ENCODE measurements at regions not wholly inside any gene's neighbourhood (a gene's known extent, or its start where the extent isn't known, plus 50 kb on each side); places are given as distances from the start of the nearest gene placed in this dataset.
"Not testable (repeated sequence)": the region's sequence is repeated elsewhere in the genome, so short reads cannot be mapped to it uniquely, and the experiment has no call there.

DNA sequence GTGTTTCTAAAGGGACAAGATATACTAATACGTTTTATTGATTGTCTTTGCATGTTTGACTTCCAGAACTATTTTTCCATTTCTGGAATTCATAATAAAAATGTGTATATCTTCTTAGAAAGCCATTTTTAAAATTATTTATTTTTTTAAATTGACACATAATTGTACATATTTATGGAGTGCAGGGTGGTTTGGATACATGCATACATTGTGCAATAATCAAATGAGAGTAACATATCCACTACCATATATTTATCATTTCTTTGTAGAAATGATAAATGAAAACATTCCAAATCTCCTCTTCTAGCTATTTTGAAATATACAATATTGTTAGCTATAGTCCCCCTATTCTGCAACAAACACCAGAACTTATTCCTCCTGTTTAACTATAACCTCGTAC, 156.5 kb upstream of the ABI3BP start:
- Mint-ChIP-seq H3K4me1 (ENCODE audit: low read depth) (no peaks in the 10 kb centered on the region), H3K27me3 (peaks cover 8% of the 10 kb centered on the region), H3K4me3 (no peak overlapping the region), H3K9me3 (ENCODE audit: low read depth) (no peaks in the 10 kb centered on the region), H3K27ac (no peak overlapping the region), H3K36me3 (no peaks in the 10 kb centered on the region)

DNA sequence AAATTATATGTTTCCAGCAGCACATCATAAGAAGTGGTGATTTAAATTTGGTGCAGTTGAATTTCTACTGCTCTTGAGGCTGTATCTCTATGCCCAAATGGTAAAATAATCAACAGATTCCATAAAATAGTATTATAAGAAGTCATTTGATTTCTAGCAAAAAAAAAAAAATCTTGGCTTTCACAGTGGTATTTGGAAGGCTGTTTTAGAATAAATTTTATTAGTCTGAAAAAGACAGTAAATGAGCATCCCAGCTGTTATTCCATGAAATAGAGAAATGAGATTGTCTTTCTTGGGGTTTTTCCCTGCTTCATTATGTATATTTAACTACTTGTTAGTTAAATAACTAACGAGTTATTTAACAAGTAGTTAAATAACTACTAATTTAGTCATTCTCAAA, 156.0 kb upstream of the ABI3BP start:
- H3K4me1 Mint-ChIP-seq (ENCODE audit: low read depth), result no peaks in the 10 kb centered on the region
- no peaks in the 10 kb centered on the region for H3K9me3 Mint-ChIP-seq (ENCODE audit: low read depth)
- H3K36me3 Mint-ChIP-seq, result no peaks in the 10 kb centered on the region
- peaks cover 8% of the 10 kb centered on the region for H3K27me3 Mint-ChIP-seq
- H3K27ac Mint-ChIP-seq, result no peak overlapping the region
- no peak overlapping the region for H3K4me3 Mint-ChIP-seq

DNA sequence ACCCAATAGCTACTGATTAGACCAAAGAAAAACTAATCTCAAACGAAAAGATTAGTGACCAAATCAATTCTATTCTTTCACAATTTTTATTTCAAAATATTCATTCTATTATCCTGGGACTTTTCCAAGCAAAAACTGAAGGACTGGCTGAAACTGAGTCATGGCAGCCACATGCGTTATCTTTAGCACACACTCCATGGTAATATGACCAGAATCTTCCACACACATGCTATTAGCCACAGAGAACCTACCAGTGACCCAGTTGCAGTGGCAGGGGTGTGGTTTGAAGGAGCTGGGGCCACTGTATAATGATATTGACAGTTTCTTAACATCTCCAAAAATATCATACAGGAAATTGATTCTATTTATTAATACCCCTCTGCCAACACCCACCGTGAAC, 154.8 kb upstream of the ABI3BP start:
- Mint-ChIP-seq H3K27ac (no peak overlapping the region), H3K9me3 (ENCODE audit: low read depth) (no peaks in the 10 kb centered on the region), H3K4me3 (no peak overlapping the region), H3K36me3 (no peaks in the 10 kb centered on the region), H3K4me1 (ENCODE audit: low read depth) (no peaks in the 10 kb centered on the region), H3K27me3 (peaks cover 4% of the 10 kb centered on the region)

DNA sequence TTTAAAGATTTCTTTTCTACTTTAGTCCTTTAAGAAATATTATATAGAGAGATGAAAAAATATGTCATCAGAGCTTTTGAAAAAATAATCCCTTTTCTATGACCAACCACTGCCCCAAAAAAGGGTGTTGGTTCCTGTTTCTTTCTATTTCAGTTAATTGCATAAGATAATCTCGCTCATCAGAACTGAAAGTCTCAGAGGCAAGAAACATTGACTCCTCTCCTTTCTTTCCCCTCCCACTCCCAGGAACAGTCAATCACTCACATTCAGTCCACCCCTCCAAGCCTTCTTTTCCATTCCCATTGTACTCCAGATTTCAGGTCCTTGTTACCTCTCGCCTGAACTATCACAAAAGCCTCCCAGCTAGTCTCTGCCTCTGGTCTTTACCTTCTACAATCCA, 153.7 kb upstream of the ABI3BP start:
- Mint-ChIP-seq H3K4me3 (no peak overlapping the region), H3K36me3 (no peaks in the 10 kb centered on the region), H3K4me1 (ENCODE audit: low read depth) (no peaks in the 10 kb centered on the region), H3K27me3 (peaks cover 4% of the 10 kb centered on the region), H3K27ac (no peak overlapping the region), H3K9me3 (ENCODE audit: low read depth) (no peaks in the 10 kb centered on the region)

DNA sequence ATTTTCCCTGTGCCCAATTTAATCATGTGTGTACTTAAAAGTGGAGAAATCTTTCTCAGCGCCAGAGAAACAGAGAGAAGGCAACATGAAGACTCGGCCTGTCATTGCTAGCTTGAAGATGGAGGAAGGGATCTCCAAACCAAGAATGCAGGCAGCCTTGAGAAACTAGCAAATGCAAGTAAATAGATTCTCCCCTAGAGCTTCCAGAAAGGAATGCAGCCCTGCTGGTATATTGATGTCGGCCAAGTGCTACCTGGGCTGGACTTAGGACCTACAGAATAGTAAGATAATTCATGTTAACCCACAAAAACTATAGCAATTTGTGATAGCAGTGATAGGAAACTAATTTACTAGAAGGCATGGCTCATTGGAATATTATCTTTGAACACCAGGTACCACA, 150.9 kb upstream of the ABI3BP start:
- Mint-ChIP-seq H3K27ac (no peak overlapping the region), H3K4me3 (no peak overlapping the region), H3K27me3 (peaks cover 4% of the 10 kb centered on the region), H3K4me1 (ENCODE audit: low read depth) (no peaks in the 10 kb centered on the region), H3K36me3 (no peaks in the 10 kb centered on the region), H3K9me3 (ENCODE audit: low read depth) (no peaks in the 10 kb centered on the region)

DNA sequence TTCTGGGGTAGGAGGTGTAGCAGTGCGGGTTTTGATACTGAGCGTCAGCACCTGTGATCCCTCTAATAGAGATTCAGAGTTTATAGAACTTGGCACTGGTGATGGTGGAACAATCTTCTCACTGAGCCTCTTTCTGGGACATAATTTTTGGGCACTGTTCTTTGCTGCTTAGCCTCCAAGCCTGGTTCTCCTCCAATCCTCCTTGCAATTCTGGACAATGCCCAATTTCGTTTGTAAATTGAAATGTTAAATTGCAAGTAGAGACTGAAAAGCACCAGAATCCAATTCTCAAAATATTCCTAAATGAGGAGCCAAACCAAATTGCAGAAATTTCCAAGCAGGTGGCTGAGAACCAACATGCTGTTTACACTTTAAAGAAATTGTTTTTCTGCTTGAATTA, 149.8 kb upstream of the ABI3BP start:
- Mint-ChIP-seq H3K4me1 (ENCODE audit: low read depth) (no peaks in the 10 kb centered on the region), H3K27ac (no peak overlapping the region), H3K27me3 (peaks cover 2% of the 10 kb centered on the region), H3K36me3 (no peaks in the 10 kb centered on the region), H3K9me3 (ENCODE audit: low read depth) (no peaks in the 10 kb centered on the region), H3K4me3 (no peak overlapping the region)

DNA sequence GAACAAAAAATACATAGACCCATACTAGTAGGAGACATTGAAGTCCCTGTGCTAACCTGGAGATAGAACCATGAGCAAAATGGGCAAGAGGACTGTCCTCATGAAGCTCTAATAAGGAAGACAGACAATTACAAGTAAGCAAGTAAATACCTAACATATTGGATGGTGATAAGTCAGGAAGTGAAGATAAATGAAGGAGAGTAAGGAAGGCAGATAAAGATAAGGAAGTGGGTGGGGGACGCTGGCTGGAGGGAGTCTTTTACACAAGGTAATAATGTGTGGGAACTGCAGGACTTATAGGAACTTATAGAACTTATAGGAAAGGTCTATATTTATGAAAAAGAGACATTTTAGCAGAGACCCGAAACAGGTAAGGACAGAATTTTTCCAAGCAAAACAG, 148.9 kb upstream of the ABI3BP start:
- H3K27ac Mint-ChIP-seq, result no peak overlapping the region
- no peaks in the 10 kb centered on the region for H3K9me3 Mint-ChIP-seq (ENCODE audit: low read depth)
- H3K4me3 Mint-ChIP-seq, result no peak overlapping the region
- H3K36me3 Mint-ChIP-seq, result no peaks in the 10 kb centered on the region
- H3K4me1 Mint-ChIP-seq (ENCODE audit: low read depth), result no peaks in the 10 kb centered on the region
- H3K27me3 Mint-ChIP-seq, result no peaks in the 10 kb centered on the region

DNA sequence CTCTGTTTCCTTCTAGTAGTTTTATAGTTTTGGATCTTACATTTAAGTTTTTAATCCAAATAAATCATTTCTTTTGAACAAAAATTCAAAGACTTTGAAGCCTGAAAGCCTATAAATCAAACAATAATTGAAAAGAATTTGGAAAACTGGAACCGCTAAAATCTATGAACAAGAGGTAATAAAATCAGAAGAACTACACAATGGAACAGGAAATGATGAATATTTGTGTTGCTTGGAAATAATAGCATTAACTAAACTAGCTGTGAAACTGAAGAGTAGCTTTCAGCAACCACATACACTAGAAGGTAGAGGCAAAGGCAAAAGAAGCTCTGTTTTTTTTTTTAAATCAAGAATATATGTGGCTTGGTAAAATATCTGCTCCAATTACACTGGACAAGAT, 147.9 kb upstream of the ABI3BP start:
- Mint-ChIP-seq H3K27ac (no peak overlapping the region), H3K36me3 (no peaks in the 10 kb centered on the region), H3K9me3 (ENCODE audit: low read depth) (no peaks in the 10 kb centered on the region), H3K27me3 (peaks cover 7% of the 10 kb centered on the region), H3K4me3 (no peak overlapping the region), H3K4me1 (ENCODE audit: low read depth) (no peaks in the 10 kb centered on the region)

DNA sequence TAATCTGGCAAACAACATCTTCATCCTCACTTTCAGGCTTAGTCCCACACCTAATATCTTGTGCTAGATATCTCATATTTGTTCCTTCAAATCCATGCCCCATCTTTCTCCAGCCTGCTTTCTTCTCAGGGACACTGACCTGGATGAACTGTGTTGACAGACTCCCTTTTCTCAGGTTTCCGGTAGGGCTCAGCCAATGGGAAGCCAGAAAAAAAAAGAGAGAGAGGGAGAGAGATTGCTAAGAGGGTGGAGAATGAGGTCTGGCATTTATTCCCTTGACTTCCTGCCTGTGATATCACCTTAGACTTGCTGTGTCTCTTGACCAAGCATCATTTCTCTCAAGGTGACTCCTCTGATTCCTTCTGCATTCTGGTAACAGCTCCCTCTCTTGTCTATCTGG, 145.6 kb upstream of the ABI3BP start:
- Mint-ChIP-seq H3K4me1 (ENCODE audit: low read depth) (peaks cover 2% of the 10 kb centered on the region), H3K27ac (no peak overlapping the region), H3K9me3 (ENCODE audit: low read depth) (no peaks in the 10 kb centered on the region), H3K36me3 (no peaks in the 10 kb centered on the region), H3K4me3 (no peak overlapping the region), H3K27me3 (peaks cover 7% of the 10 kb centered on the region)

DNA sequence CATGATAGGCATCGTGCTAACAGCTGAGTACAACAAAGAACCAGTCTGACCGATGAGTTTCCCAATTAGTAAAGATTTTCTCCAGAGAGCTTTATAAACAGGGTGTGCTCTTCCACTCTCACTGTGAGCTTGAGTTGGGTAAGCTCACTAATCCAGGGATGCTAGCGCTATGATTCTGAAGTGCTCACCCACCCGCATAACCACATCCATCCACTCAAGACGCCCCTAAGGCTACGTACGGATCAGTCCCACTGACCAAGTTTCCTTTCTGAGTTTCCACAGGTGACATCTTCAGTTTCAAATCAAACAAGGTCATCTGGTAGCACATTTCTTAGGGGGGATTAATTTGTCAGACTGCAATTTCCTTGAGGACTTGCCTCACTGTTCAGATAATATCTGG, 141.1 kb upstream of the ABI3BP start:
- peaks cover 7% of the 10 kb centered on the region for H3K9me3 Mint-ChIP-seq (ENCODE audit: low read depth)
- no peak overlapping the region for H3K4me3 Mint-ChIP-seq
- no peak overlapping the region for H3K27ac Mint-ChIP-seq
- peaks cover 7% of the 10 kb centered on the region for H3K27me3 Mint-ChIP-seq
- H3K36me3 Mint-ChIP-seq, result peaks cover 3% of the 10 kb centered on the region
- H3K4me1 Mint-ChIP-seq (ENCODE audit: low read depth), result peaks cover 4% of the 10 kb centered on the region

DNA sequence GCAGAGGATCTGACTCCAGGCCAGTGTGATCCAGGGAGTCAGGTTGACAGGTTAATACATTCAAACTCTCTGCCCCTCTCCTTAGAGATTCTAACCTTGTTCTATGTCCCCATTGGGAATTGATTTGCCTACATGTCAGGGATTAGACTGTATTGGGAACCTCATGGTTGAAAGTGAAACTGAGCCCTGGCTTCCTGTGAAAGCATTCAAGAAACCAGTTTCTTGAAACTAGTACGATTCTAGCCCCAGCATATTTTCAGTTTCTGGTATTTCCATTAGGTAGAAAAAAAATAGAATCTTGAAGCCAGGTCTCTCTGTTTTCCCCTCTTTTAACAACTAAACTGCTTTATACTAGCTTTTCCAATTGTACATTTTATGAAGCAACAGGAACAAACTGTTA, 140.4 kb upstream of the ABI3BP start:
- H3K9me3 Mint-ChIP-seq (ENCODE audit: low read depth), result peaks cover 7% of the 10 kb centered on the region
- H3K27ac Mint-ChIP-seq, result no peak overlapping the region

DNA sequence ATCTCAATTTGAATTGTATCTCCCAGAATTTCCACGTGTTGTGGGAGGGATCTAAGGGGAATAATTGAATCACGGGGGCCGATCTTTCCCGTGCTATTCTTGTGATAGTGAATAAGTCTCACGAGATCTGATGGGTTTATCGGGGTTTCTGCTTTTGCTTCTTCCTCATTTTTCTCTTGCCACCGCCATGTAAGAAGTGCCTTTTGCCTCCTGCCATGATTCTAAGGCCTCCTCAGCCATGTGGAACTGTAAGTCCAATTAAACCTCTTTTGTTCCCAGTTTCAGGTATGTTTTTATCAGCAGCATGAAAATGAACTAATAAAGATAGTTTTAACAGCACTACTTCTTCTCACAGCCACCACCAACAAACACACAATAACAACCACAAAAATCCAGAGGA, 140.0 kb upstream of the ABI3BP start:
- not testable (repeated sequence) for H3K9me3 Mint-ChIP-seq (ENCODE audit: low read depth); H3K4me3 Mint-ChIP-seq; H3K4me1 Mint-ChIP-seq (ENCODE audit: low read depth); H3K27ac Mint-ChIP-seq; H3K27me3 Mint-ChIP-seq; H3K36me3 Mint-ChIP-seq

More for the DNA sequence above, 140.4 kb upstream of the ABI3BP start:
- H3K4me1 Mint-ChIP-seq (ENCODE audit: low read depth), result peaks cover 4% of the 10 kb centered on the region
- no peak overlapping the region for H3K4me3 Mint-ChIP-seq
- H3K27me3 Mint-ChIP-seq, result peaks cover 7% of the 10 kb centered on the region
- peaks cover 3% of the 10 kb centered on the region for H3K36me3 Mint-ChIP-seq

DNA sequence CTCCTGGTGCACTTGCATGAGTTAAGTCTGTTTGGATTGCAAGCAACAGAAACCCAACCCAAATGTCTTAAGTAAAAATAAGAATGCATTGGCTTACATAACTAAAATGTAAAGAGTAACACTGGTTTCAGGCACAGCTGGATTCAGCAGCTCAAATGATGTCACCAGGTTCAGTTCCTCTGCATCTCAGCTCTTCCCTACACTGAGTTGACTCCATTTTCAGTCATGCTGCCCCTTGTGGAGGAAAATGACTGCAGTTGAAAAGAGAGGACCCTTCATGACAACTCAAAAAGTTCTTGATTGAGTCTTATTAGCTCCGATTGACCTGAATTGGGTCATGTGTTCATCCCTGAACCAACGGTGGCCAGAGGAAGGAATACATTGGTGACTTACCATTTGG, 138.5 kb upstream of the ABI3BP start:
- peaks cover 10% of the 10 kb centered on the region for H3K27me3 Mint-ChIP-seq
- H3K4me1 Mint-ChIP-seq (ENCODE audit: low read depth), result peaks cover 4% of the 10 kb centered on the region
- H3K36me3 Mint-ChIP-seq, result peaks cover 3% of the 10 kb centered on the region
- no peak overlapping the region for H3K4me3 Mint-ChIP-seq
- peaks cover 7% of the 10 kb centered on the region for H3K9me3 Mint-ChIP-seq (ENCODE audit: low read depth)
- H3K27ac Mint-ChIP-seq, result no peak overlapping the region

DNA sequence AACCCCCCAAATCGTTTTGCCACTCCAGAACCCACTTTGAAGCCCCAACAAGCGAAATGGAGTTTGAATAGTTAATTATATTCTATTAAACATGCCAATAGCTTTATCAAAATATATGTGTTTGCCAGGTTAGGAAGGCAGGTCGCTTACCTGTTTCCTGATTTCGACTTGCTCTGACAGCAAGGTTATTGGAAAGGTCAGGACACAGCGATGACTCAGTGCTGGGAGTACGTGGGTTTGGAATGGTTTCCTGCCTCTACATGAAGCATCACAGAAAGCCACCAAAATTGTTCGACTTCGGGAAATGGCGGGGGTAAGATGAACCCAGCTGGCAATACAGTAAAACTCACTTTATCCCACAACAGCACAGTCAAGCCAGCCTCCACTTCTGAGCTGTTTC, 135.6 kb upstream of the ABI3BP start:
- Mint-ChIP-seq H3K27me3 (peaks cover 12% of the 10 kb centered on the region), H3K27ac (no peak overlapping the region), H3K36me3 (peaks cover 3% of the 10 kb centered on the region), H3K4me1 (ENCODE audit: low read depth) (peaks cover 2% of the 10 kb centered on the region), H3K9me3 (ENCODE audit: low read depth) (peaks cover 7% of the 10 kb centered on the region), H3K4me3 (no peak overlapping the region)

DNA sequence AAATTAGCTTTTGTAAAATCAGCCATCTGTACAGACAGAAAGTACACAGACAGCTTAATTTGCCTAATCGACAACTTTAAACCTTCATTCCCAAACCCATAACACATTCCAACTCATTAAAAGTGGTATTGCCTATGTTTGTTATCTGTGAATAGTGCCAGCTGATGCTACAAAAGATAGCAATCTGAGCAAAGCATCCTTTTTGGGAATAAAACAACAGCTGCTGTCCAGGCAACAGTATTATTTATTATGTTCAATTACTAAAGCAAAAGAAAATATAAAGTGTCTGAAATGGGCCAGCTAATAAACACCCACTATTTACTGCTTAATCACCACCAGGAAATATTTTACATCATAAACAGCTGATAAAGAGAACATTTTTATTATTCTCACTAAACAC, 134.8 kb upstream of the ABI3BP start:
- no peak overlapping the region for H3K27ac Mint-ChIP-seq

DNA sequence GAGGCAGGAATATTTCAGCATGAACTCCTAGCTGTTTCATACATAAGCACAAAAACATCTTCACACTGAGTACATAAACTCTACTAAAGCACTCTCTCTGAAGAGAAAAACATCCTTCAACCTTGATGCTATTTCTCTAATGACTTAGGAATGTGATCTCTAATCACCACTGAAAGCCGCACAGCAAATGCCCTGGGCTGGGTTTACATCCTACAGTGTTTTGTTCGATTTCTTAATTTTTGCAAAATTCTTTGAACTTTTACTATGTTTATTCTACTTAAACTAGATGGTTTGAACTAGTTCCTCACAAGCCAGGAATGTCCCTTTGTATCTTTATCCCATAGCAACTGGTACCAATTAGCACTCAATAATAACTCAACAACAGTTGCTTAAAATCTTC, 130.9 kb upstream of the ABI3BP start:
- H3K9me3 Mint-ChIP-seq (ENCODE audit: low read depth), result no peaks in the 10 kb centered on the region
- H3K4me1 Mint-ChIP-seq (ENCODE audit: low read depth), result no peaks in the 10 kb centered on the region
- peaks cover 21% of the 10 kb centered on the region for H3K27me3 Mint-ChIP-seq
- H3K27ac Mint-ChIP-seq, result no peak overlapping the region
- no peak overlapping the region for H3K4me3 Mint-ChIP-seq
- H3K36me3 Mint-ChIP-seq, result no peaks in the 10 kb centered on the region

More for the DNA sequence above, 134.8 kb upstream of the ABI3BP start:
- Mint-ChIP-seq H3K36me3 (peaks cover 3% of the 10 kb centered on the region), H3K27me3 (peaks cover 13% of the 10 kb centered on the region), H3K4me1 (ENCODE audit: low read depth) (no peaks in the 10 kb centered on the region), H3K4me3 (no peak overlapping the region), H3K9me3 (ENCODE audit: low read depth) (peaks cover 7% of the 10 kb centered on the region)

DNA sequence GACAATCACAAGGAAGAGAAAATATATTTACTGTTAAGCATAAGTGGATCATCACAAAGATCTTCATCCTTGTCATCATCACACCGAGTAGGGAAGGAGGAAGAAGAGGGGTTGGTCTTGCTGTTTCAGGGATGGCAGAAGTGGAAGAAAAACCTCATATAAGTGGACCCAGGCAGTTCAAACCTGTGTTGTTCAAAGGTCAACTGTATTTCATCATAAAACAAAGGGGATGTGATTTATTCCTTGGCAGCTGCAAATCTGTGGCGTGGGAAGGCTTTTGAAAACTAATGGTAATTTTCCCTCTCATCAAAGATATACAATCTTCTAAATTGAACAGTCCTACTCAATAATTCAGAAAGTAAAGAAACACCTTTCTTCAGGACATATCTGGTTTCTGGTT, 129.9 kb upstream of the ABI3BP start:
- no peaks in the 10 kb centered on the region for H3K36me3 Mint-ChIP-seq
- H3K27me3 Mint-ChIP-seq, result peaks cover 21% of the 10 kb centered on the region
- no peaks in the 10 kb centered on the region for H3K9me3 Mint-ChIP-seq (ENCODE audit: low read depth)
- H3K27ac Mint-ChIP-seq, result no peak overlapping the region
- H3K4me1 Mint-ChIP-seq (ENCODE audit: low read depth), result no peaks in the 10 kb centered on the region
- no peak overlapping the region for H3K4me3 Mint-ChIP-seq
